Fibroblast of skin of back (primary cell): ENCODE measurements at regions not wholly inside any gene's neighbourhood (a gene's known extent, or its start where the extent isn't known, plus 50 kb on each side); places are given as distances from the start of the nearest gene placed in this dataset.

ENCODE experiments used
- DNase-seq: peaks from one replicate; pipeline ENCODE4 v3.0.0-alpha.2; 2013

DNA sequence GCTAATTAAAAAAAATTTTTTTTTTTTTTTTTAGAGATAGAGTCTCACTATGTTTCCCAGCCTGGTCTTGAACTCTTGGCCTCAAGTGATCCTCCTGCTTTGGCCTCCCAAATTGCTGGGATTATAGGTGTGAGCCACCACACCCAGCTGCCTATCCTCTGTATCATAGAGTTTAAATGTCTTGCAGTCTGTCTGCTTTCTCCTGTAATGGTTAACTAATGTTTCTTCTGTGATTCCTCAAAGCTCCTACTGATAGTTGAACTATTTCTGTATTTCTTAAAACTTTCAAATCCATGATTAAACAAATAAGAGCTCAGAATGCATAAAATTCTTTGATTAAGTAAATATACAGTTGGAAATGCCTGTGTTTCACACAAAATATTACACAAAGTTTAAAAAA, 115.4 kb upstream of the TPM1 start:
- DNase-seq, result peak; percentile 65

GRCh38 chr15:62927836-62928235, 114.7 kb upstream of the TPM1 start:
- peak; percentile 39 for DNase-seq

DNA sequence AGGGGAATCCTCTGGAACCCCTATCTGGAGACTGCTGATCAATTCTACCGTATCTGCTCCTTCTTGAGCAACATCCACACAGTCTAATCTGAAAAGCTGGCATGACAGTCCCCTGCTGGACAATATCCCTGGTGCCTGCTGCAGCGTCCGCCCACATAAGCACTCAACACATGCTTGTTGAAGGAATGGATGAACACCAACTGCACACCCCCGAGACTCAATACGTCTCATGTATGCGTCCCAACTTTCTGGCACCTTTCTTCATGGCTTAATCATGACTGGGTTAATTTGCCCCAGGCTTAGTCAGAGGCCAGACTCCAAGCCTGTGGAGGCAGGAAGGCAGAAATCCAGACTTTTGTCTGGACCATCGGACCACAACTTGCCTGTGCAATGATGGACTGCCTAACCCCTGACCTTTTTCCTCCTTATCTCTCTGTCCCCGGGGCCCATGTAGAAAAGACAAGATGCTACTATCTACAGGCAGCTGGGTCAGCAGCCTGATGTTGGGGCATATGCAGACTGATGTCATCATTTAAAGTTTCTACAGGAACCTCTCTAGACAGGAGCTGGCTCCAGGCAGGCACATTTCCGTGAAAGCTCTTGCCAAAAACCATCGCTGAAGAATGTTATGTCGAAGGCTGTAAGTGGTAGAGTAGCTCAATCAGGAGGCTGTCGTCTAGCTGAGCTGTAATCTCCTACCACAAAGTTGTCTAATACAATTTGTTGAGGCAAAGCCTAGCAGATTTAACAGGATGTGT, 114.1 kb upstream of the TPM1 start:
- DNase-seq, result peak; percentile 96

- peak; percentile 93 for DNase-seq
These were observed 113.6 kb upstream of the TPM1 start for GRCh38 chr15:62929000-62929357.

DNA sequence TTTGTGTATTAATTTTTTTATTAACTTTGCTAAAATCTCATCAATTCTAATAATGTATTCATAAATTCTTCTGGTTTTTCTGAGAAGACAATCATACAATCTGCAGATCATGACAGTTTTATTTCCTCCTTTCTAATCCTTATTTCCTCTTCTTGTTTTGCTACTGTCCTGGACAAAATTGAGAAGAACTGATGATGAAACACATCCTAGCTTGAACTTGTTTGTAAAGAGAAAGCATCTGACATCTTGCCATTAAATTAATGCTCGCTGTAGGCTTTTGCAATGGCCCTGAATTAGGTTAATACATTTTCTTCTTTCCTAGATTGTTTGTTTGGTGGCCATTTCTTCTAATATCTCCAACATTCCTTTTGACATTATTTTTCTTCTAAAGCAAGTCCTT, 110.9 kb upstream of the TPM1 start:
- DNase-seq, result no peak

GRCh38 chr15:62932436-62932835, 110.1 kb upstream of the TPM1 start:
- DNase-seq, result peak; percentile 96

- DNase-seq, result peak; percentile 54
These were observed 109.2 kb upstream of the TPM1 start for GRCh38 chr15:62933386-62933785.

DNA sequence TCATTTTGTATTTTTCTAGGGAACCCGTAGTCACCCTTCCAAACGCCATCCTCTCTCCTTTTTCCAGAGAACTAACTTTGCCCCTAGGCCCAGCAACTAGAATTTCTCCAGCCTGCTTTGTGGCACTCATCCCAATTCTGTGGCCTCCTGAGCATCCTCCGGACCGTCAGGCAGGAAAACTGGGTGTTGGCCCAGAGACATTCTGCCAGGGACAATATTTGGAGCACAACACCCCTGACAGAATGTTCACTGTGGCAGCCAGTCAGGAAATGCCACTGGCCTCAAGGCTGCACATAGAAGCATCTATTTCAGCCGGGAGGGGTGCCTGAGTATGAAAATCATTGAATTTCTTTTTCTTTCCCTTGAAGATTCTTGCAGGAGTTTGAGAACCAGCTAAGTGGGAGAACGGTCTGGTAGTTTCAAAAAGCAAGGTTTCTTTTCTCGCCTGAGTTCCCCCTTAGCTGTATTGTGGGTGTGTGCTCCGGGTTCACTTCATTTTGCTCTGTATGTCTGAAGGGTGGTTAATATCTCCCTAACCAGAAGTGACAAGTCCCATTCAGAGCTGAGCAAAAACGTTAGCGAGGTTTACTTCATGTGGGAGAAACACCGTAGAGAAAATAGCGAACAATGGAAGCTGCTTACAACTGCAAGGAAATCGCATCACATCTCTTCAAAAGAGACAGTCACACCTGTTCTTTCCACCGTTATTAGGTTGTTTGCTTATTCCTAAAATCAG, 108.1 kb upstream of the TPM1 start:
- DNase-seq, result peak; percentile 57

- no peak for DNase-seq
These were observed 107.1 kb upstream of the TPM1 start for GRCh38 chr15:62935300-62936081.

DNA sequence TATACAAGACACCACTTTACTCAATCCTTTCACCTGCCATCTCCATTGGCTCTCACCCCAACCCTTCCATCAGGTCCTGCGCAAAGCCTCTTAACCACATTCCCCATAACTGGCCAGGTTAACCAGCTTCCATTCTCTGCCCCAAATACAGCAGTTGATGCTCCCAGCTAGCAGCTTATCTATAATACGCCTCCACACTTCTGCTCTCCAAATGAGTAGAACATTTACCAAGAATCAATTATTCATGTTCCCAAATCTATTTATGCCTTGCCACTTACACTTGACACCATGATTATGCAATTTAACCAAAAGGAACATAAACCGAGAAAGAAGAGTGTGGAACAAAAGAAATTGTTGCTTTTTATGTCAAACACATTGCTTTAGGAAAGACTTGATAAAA, 103.7 kb upstream of the TPM1 start:
- DNase-seq, result no peak

DNA sequence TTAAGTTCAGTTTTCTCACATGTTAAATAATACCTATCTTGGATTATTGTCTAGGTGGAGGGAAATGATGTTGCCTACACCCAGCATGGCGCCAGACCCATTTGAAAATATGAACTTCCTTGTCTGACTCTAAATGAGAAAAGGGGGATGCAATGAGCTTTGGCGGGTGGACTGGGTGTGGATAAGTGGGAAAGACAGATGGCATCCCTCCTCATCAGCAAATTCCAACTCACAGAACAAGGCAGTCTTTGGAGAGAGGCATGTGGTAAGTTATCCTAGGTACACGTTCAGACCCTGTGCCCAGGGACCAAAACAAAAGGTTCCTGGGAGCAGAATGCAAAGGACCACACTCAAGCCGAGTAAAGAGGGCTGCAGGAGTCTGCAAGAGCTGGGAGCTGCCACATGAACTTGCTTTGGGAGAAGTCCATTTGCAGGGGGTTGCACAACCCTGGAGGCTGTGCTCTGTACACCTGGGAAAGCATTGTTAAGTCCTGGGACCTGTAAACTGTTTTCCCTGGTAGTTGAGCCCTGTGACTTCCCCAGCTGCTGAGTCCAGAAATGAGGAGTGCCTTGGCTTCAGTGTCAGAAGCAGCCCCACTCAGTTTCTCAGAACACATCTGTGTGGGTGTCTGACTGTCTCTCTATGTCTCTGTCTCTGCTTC, 102.3 kb upstream of the TPM1 start:
- no peak for DNase-seq

DNA sequence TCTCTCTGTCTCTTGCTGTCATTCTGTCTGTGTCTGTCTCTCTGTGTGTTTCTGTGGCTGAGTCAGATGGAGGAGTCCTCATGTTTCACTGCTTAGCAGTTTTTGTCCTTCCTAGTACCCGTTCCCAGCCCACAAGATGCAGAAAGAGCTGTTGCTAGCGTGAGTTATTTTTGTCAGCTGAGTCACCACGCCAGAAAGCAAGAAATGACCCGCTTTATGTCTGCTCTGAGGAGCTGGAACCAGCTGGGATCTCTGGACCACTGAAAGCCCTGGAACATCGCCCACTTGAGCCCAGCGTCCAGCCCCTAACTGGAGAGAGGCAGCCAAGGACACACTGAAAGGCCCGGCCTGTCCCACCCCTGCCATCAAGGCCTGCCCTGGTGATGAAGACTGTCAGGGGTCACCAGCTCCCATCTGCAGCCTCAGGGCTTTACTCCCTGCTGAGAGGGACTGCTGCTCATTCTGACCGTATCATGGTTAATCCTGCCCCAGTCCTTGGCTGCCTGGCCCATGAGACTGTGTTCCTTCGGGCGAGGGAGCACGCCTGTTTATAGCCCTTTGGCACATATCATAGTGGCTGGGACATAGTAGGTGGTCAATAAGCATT, 101.7 kb upstream of the TPM1 start:
- peak; percentile 99 for DNase-seq

DNA sequence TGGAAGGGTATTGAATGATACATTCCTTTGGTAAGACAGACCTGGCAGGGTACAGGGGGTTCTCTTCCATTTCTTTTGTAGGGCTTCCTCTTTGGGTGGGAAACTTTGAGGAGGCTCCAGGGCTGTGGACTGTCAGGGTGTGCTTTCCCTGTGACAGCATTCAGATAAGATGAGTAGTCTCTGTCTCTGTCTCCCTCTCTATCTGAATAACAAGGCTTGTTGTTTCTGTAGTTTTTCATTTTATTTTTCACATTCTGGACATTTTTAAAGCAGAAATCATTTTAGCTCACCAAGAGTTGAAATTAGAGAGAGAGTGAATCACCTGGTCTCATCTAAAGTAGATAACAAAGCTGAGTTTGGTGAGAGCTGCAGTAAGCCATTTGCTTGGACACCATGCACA, 100.8 kb upstream of the TPM1 start:
- peak; percentile 85 for DNase-seq

- DNase-seq, result no peak
These were observed 100.1 kb upstream of the TPM1 start for GRCh38 chr15:62942428-62942827.

DNA sequence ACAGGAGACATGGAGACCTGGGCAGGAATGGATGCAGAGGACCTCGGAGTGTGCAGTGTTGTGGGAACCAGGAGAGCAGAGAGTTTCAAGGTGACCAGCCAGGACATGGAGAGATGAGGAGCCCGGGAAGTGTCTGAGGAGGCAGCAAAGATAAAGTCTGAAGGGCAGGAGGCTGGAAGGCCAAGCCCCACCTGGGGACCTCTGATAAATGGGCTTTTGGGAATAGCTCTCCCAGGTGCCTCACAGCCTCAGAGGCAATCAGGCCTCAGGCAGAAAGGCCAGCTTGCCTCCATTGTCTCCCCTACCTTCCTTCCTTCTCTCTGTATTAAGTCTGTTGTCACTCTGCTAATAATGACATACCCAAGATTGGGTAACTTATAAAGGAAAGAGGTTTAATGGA, 97.5 kb upstream of the TPM1 start:
- no peak for DNase-seq

- no peak for DNase-seq
These were observed 96.8 kb upstream of the TPM1 start for GRCh38 chr15:62945760-62946159.

- DNase-seq, result no peak
These were observed 95.6 kb upstream of the TPM1 start for GRCh38 chr15:62946940-62947339.

GRCh38 chr15:62950462-62950931, 92.0 kb upstream of the TPM1 start:
- DNase-seq, result no peak

DNA sequence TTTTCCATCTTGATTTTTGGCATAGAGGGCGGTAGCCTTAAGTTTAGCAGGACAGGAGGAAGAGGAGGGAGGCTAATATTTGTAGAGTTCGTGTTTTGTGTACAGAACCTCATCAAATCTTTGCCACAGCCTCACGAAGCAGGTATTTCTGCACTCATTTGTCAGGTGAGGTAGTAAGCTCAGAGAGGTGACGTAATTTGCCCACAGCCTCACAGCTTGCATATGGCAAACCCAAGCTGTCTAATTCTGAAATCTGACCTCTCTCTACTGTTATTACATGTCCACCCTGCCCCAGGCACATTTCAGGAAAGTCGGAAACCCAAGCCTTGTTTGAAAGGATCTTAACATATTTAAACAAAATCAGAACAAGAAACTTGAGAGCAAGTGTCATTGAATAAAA, 91.1 kb upstream of the TPM1 start:
- no peak for DNase-seq

- no peak for DNase-seq
These were observed 89.5 kb upstream of the TPM1 start for GRCh38 chr15:62953021-62953420.

DNA sequence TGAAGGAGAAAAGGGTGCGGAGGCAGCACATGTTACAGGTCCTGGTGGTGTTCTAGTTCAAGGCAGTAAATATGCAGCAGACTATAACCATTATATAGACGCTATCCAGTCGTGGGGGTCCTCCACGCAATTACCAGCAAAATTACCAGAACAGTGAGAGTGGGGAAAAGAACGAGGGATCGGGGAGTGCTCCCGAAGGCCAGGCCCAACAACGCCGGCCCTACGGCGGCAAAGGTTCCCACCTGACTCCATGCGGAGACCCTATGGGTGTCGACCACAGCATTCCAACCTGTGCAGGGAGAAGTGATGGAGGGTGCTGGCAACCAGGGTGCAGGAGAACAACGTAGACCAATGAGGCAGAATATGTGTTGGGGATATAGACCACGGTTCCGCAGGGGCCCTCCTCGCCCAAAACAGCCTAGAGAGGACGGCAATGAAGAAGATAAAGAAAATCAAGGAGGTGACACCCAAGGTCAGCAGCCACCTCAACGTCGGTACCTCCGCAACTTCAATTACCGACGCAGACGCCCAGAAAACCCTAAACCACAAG, 89.0 kb upstream of the TPM1 start:
- DNase-seq, result no peak

- DNase-seq, result peak; percentile 40
These were observed 85.4 kb upstream of the TPM1 start for GRCh38 chr15:62957130-62957529.
